Prostate gland (tissue), 2 donors: ENCODE measurements at regions not wholly inside any gene's neighbourhood (a gene's known extent, or its start where the extent isn't known, plus 50 kb on each side); places are given as distances from the start of the nearest gene placed in this dataset.

Experiments
- DNase-seq: peaks from one replicate; pipeline ENCODE4 v3.0.0-alpha.2; 2019; ENCODE audit warnings: low spot score
- H3K27ac ChIP-seq, 2 donors: fragments of 200-600 bp; sonication (generic); 2 replicates each; pipeline ENCODE4 v1.5.1; 2017 to 2019
- H3K27me3 ChIP-seq: fragments of 200-600 bp; sonication (generic); replicated peaks from 2 replicates; pipeline ENCODE4 v1.5.1; 2019; ENCODE audit not compliant: insufficient read depth
- H3K36me3 ChIP-seq, 2 donors: fragments of 200-600 bp; sonication (generic); 1 replicate in 1 of 2; 2 replicates in 1 of 2; pipeline versions ENCODE4 v1.5.1 to v1.8.1; 2017 to 2019
- H3K4me1 ChIP-seq: fragments of 200-600 bp; sonication (generic); replicated peaks from 2 replicates; pipeline ENCODE4 v1.5.1; 2019
- H3K4me3 ChIP-seq, 2 donors: fragments of 200-600 bp; sonication (generic); 2 replicates each; pipeline ENCODE4 v1.5.1; 2017 to 2019
- H3K9me3 ChIP-seq: fragments of 200-600 bp; sonication (generic); 2 replicates; pipeline ENCODE4 v1.5.1; 2017
- CTCF ChIP-seq, 4 experiments: fragments of 200-600 bp in 2 of 4; fragments of 450-650 bp in 2 of 4; sonication (generic) in 2 of 4; IDR thresholded peaks; 1 replicate in 3 of 4; 2 replicates in 1 of 4; pipeline ENCODE4 v1.5.1; 2016 to 2019; ENCODE audit warnings: antibody characterized with exemption in 4 of 4, mild to moderate bottlenecking in 2 of 4, moderate library complexity in 2 of 4
- POLR2A ChIP-seq: fragments of 450-650 bp; IDR thresholded peaks from one replicate; pipeline ENCODE4 v1.6.1; 2016; ENCODE audit warnings: antibody characterized with exemption, mild to moderate bottlenecking
- POLR2AphosphoS5 ChIP-seq: sonication (generic); formaldehyde crosslinking; IDR thresholded peaks from one replicate; pipeline ENCODE4 v1.6.1; 2017; ENCODE audit warnings: antibody characterized with exemption
- WGBS: methylation state at CpG from one replicate; pipeline ENCODE4 v1.1.5; 2018; 5-methylcytosine and 5-hydroxymethylcytosine counted together
- intact Hi-C: fragments of 100-400 bp; cut with DNase I; formaldehyde crosslinking; loops from one replicate; pipeline ENCODE4 v1.14.2; 2022

DNA sequence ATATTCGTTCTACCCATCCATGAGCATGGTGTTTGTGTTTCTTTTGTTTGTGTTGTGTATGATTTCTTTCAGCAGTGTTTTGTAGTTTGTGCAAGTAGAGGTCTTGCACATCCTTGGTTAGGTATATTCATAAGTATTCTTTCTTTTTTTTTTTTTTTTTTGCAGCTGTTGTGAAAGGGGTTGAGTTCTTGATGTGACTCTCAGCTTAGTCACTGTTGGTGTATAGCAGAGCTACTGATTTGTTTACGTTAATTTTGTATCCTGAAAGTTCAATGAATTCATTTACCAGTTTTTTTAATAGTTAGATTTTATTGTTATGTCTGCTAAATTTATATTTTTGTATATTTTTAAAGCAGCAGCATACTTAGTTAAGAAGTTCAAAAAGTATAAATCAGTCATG is 834.4 kb upstream of the NRXN1 start:
- no peaks in the 10 kb centered on the region for H3K9me3 ChIP-seq
- no peaks in the 10 kb centered on the region for H3K4me1 ChIP-seq
- DNase-seq = no peak
- no peak for TF ChIP-seq POLR2A
- no peak for TF ChIP-seq POLR2AphosphoS5
- TF ChIP-seq CTCF (IDR thresholded peaks at IDR 0.05) = no peak
- H3K4me3 ChIP-seq = no peak overlapping the region
- no peaks in the 10 kb centered on the region for H3K36me3 ChIP-seq
- WGBS = 95% methylated on average over 2 of the region's 2 CpGs
- no peaks in the 10 kb centered on the region for H3K27me3 ChIP-seq
- H3K27ac ChIP-seq = no peak overlapping the region
- intact Hi-C loops = no loop called here

DNA sequence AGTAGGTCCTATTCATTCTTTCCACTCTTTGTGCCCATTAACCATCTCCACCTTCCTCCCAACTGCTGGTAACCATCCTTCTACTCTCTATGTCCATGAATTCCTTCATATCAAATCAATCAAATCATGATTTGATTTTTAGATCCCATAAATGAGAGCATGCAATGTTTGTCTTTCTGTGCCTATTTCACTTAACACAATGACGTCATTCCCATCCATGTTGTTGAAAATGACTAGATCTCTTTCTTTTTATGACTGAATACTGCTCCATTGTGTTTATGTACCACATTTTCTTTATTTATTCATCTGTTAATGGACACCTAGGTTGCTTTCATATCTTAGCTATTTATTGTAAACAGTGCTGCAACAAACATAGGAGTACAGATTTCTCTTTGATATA is 827.3 kb upstream of the NRXN1 start:
- TF ChIP-seq POLR2A (no peak), CTCF (IDR thresholded peaks at IDR 0.05) (no peak), POLR2AphosphoS5 (no peak)
- DNase-seq = no peak
- no peaks in the 10 kb centered on the region for H3K36me3 ChIP-seq
- no peaks in the 10 kb centered on the region for H3K4me1 ChIP-seq
- no peak overlapping the region for H3K4me3 ChIP-seq
- H3K27ac ChIP-seq = no peak overlapping the region
- intact Hi-C loops = no loop called here
- no peaks in the 10 kb centered on the region for H3K9me3 ChIP-seq
- no peaks in the 10 kb centered on the region for H3K27me3 ChIP-seq
- 92% methylated on average over 1 of the region's 1 CpG for WGBS

GRCh38 chr2:51855683-51856082 is 823.8 kb upstream of the NRXN1 start:
- H3K27ac ChIP-seq = no peak overlapping the region
- H3K4me3 ChIP-seq = no peak overlapping the region
- no peaks in the 10 kb centered on the region for H3K4me1 ChIP-seq
- no peaks in the 10 kb centered on the region for H3K9me3 ChIP-seq
- intact Hi-C loops = no loop called here
- H3K36me3 ChIP-seq = no peaks in the 10 kb centered on the region
- WGBS = 89% methylated on average over 1 of the region's 1 CpG
- TF ChIP-seq POLR2AphosphoS5 (no peak), POLR2A (no peak), CTCF (IDR thresholded peaks at IDR 0.05) (no peak)
- H3K27me3 ChIP-seq = no peaks in the 10 kb centered on the region
- no peak for DNase-seq

- H3K27ac ChIP-seq = no peak overlapping the region
- H3K4me1 ChIP-seq = no peaks in the 10 kb centered on the region
- no peak overlapping the region for H3K4me3 ChIP-seq
- no peaks in the 10 kb centered on the region for H3K36me3 ChIP-seq
- H3K27me3 ChIP-seq = no peaks in the 10 kb centered on the region
- no peak for DNase-seq
- TF ChIP-seq POLR2AphosphoS5 = no peak
- no peak for TF ChIP-seq CTCF (IDR thresholded peaks at IDR 0.05)
- TF ChIP-seq POLR2A = no peak
- H3K9me3 ChIP-seq = no peaks in the 10 kb centered on the region
- intact Hi-C loops = no loop called here
These were observed 814.9 kb upstream of the NRXN1 start for GRCh38 chr2:51846796-51847195.

DNA sequence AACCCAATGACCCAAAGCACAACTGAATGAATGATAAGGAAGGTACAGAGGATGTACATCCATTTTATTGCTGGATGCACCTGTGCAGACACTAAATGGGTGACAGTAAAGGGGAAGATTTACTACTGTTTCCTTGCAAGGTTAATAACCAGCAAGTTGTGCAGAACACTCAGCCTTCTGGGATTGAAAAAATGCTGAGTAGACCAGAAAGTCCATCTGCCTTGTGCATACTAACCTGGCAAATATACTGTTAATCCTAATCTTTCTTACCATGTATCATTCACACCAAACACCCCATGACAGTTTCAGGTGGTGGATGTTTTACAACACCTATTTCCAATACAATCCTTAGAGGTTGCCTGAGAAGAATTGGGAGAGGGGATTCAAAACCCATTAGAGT is 814.1 kb upstream of the NRXN1 start:
- no peaks in the 10 kb centered on the region for H3K4me1 ChIP-seq
- no peaks in the 10 kb centered on the region for H3K27me3 ChIP-seq
- DNase-seq = no peak
- TF ChIP-seq CTCF (IDR thresholded peaks at IDR 0.05) = no peak
- no peak for TF ChIP-seq POLR2A
- no peak for TF ChIP-seq POLR2AphosphoS5
- H3K36me3 ChIP-seq = no peaks in the 10 kb centered on the region
- no peaks in the 10 kb centered on the region for H3K9me3 ChIP-seq
- intact Hi-C loops = no loop called here
- H3K27ac ChIP-seq = no peak overlapping the region
- H3K4me3 ChIP-seq = no peak overlapping the region
